ENCODE measurements at regions not wholly inside any gene's neighbourhood (a gene's known extent, or its start where the extent isn't known, plus 50 kb on each side); places are given as distances from the start of the nearest gene placed in this dataset.

DNA sequence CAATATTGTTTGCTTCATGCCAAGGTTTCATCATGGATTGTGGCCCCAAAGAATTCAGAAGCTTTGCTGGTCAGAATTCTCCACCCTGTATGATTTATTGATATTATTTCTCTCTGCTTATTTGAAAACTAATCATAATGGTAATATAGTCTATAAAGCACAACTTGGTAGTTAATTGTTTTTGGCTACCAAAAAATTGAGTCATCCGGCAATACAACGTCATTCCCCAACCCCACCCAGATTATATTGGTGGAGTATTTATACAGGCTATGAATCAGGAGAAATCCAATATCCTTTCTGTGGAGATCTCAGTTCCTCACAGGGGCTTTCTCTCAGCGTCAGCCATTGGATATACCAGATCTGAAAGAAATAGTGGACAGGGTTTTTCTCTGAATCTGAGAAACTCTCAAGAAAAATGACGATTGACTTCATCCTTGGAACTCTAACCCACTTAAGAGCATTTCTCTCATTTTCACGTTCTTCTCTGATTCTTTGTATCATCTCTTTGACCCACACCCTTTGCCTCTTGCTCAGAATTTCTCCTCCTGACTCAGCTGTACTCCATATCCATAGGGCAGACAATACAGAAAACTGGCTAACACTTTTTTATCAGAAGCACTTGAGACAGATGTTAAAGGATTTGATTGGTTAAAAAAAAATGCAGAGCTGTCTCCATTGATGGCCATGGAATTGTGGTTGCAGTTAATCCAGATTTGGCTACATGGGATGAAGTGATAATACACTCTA, 1055.8 kb upstream of the CADM2 start:
- TF ChIP-seq, protein P1, sequence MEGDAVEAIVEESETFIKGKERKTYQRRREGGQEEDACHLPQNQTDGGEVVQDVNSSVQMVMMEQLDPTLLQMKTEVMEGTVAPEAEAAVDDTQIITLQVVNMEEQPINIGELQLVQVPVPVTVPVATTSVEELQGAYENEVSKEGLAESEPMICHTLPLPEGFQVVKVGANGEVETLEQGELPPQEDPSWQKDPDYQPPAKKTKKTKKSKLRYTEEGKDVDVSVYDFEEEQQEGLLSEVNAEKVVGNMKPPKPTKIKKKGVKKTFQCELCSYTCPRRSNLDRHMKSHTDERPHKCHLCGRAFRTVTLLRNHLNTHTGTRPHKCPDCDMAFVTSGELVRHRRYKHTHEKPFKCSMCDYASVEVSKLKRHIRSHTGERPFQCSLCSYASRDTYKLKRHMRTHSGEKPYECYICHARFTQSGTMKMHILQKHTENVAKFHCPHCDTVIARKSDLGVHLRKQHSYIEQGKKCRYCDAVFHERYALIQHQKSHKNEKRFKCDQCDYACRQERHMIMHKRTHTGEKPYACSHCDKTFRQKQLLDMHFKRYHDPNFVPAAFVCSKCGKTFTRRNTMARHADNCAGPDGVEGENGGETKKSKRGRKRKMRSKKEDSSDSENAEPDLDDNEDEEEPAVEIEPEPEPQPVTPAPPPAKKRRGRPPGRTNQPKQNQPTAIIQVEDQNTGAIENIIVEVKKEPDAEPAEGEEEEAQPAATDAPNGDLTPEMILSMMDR (tag by site-specific recombination; IDR thresholded peaks at IDR 0.05) = no peak
- TF ChIP-seq, protein P2, sequence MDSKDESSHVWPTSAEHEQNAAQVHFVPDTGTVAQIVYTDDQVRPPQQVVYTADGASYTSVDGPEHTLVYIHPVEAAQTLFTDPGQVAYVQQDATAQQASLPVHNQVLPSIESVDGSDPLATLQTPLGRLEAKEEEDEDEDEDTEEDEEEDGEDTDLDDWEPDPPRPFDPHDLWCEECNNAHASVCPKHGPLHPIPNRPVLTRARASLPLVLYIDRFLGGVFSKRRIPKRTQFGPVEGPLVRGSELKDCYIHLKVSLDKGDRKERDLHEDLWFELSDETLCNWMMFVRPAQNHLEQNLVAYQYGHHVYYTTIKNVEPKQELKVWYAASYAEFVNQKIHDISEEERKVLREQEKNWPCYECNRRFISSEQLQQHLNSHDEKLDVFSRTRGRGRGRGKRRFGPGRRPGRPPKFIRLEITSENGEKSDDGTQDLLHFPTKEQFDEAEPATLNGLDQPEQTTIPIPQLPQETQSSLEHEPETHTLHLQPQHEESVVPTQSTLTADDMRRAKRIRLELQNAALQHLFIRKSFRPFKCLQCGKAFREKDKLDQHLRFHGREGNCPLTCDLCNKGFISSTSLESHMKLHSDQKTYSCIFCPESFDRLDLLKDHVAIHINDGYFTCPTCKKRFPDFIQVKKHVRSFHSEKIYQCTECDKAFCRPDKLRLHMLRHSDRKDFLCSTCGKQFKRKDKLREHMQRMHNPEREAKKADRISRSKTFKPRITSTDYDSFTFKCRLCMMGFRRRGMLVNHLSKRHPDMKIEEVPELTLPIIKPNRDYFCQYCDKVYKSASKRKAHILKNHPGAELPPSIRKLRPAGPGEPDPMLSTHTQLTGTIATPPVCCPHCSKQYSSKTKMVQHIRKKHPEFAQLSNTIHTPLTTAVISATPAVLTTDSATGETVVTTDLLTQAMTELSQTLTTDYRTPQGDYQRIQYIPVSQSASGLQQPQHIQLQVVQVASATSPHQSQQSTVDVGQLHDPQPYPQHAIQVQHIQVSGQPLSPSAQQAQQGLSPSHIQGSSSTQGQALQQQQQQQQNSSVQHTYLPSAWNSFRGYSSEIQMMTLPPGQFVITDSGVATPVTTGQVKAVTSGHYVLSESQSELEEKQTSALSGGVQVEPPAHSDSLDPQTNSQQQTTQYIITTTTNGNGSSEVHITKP (tag by site-specific recombination; IDR thresholded peaks at IDR 0.05) = no peak
- TF ChIP-seq ZNF274 (IDR thresholded peaks at IDR 0.05; ENCODE audit: low read length) = no peak
- no peak for TF ChIP-seq ZNF274 (tag by site-specific recombination; IDR thresholded peaks at IDR 0.05; ENCODE audit: borderline replicate concordance)
- TF ChIP-seq ZNF175 (tag by site-specific recombination; IDR thresholded peaks at IDR 0.05) = no peak

All from HEK293 (cell line).